ENCODE measurements at regions not wholly inside any gene's neighbourhood (a gene's known extent, or its start where the extent isn't known, plus 50 kb on each side); places are given as distances from the start of the nearest gene placed in this dataset.

- TF ChIP-seq, protein P1, sequence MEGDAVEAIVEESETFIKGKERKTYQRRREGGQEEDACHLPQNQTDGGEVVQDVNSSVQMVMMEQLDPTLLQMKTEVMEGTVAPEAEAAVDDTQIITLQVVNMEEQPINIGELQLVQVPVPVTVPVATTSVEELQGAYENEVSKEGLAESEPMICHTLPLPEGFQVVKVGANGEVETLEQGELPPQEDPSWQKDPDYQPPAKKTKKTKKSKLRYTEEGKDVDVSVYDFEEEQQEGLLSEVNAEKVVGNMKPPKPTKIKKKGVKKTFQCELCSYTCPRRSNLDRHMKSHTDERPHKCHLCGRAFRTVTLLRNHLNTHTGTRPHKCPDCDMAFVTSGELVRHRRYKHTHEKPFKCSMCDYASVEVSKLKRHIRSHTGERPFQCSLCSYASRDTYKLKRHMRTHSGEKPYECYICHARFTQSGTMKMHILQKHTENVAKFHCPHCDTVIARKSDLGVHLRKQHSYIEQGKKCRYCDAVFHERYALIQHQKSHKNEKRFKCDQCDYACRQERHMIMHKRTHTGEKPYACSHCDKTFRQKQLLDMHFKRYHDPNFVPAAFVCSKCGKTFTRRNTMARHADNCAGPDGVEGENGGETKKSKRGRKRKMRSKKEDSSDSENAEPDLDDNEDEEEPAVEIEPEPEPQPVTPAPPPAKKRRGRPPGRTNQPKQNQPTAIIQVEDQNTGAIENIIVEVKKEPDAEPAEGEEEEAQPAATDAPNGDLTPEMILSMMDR (IDR thresholded peaks at IDR 0.05): no peak
Observed at GRCh38 chr13:84802073-84802472, 919.8 kb upstream of the SLITRK1 start.

DNA sequence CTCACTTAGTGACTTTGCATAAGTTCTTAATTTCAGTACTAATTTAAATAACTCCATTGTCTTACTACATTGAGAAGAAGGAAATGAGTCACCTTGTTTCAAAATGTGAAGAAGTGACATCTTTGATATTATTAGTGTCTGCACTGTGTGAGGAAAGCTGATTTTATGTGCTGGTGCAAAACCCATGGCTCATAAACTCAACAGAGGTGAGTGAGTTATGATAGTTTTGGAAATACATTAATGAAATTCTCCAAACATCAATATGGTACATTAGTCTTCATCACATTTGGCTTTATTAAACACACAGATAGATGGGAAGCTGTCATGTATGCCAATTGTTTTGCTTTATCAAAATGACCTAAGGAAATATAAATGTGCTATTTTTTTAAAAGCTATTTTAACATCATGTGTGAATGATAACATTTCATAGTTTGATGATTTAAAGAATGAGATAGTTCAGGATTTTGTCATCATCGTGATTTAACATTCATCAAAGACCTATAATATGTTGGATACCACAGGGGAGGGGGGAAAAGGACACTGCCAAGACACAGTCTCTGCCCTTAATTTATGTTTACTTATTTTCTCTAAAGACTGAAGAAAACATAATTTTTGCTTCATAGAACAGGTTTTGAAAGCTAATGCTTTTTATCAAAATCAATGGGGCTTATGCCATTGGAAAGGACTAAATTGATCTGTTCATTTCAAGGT is 902.3 kb upstream of the SLITRK1 start:
- TF ChIP-seq, protein P1 (IDR thresholded peaks at IDR 0.05): no peak

GRCh38 chr13:84777316-84777715 is 895.0 kb upstream of the SLITRK1 start:
- TF ChIP-seq, protein P1 (IDR thresholded peaks at IDR 0.05): no peak

DNA sequence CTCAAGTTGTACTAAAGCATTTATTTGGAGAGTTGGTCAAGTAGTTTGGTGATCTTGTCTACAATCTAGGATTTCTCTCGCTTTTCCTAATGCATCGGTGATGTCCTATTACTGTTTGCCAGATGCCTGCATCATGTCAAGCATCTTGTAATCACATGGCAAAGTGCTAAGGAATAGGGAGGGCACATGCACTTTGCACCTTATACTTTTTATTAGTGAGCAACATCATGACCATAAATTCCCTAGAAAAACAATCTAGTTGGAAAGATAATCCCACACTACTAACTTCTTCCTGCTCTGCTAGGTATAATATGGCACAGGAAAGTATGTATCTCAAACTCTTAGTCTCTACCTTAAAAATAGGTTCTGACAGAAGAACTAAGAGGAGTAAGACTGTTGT is 894.3 kb upstream of the SLITRK1 start:
- TF ChIP-seq, protein P1 (IDR thresholded peaks at IDR 0.05): no peak

DNA sequence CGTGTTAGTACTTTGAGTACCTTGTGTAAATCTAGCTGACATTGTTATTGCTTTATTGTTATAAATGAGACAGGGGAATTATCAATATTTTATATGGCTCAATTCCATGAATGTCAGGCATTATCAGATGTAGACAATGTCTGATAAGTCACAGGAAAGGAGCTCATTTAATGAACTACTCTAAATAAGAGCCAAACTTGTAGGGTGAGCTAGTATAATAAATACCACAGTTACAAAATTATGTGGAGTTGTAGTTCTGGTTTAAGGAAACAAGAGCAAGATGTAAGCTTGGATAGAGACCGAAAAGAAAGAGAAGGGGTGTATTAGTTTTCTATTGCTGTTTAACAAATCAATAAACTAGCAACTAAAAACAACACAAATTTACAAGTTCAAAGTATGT is 891.8 kb upstream of the SLITRK1 start:
- TF ChIP-seq, protein P1 (IDR thresholded peaks at IDR 0.05): no peak

- TF ChIP-seq, protein P1 (IDR thresholded peaks at IDR 0.05): no peak
Observed at GRCh38 chr13:84760956-84761355, 878.7 kb upstream of the SLITRK1 start.

- TF ChIP-seq, protein P1 (IDR thresholded peaks at IDR 0.05): no peak
Observed at GRCh38 chr13:84749126-84749525, 866.9 kb upstream of the SLITRK1 start.

Measured in LNCAP (cell line).